Neural cell (in vitro differentiated cells): ENCODE measurements at regions not wholly inside any gene's neighbourhood (a gene's known extent, or its start where the extent isn't known, plus 50 kb on each side); places are given as distances from the start of the nearest gene placed in this dataset.

Experiments
- CTCF ChIP-seq: fragments of 450-650 bp; IDR thresholded peaks from 2 replicates; pipeline ENCODE4 v1.5.1; 2014; ENCODE audit warnings: antibody characterized with exemption, mild to moderate bottlenecking, moderate library complexity; ENCODE audit not compliant: poor library complexity, severe bottlenecking
- EZH2 ChIP-seq: fragments of 200-600, 300-800 bp; shearing (Covaris generic), sonication (generic); IDR thresholded peaks from 2 replicates; pipeline ENCODE4 v1.6.1; 2014; ENCODE audit warnings: antibody characterized with exemption, low read length, borderline replicate concordance, mild to moderate bottlenecking; ENCODE audit not compliant: insufficient read depth, poor library complexity, severe bottlenecking
- POLR2AphosphoS5 ChIP-seq: IDR thresholded peaks from 2 replicates; pipeline ENCODE4 v1.6.1; 2012

- TF ChIP-seq EZH2 (no peak), CTCF (no peak), POLR2AphosphoS5 (no peak)
Measured at GRCh38 chr18:66819235-66819634, 215.3 kb upstream of the CDH19 start.
